HCT116 (cell line): ENCODE measurements at regions not wholly inside any gene's neighbourhood (a gene's known extent, or its start where the extent isn't known, plus 50 kb on each side); places are given as distances from the start of the nearest gene placed in this dataset.

Experiments used
- EZH2 ChIP-seq: fragments of 200-600 bp; sonication (generic); IDR thresholded peaks from 2 replicates; pipeline ENCODE4 v1.6.1; 2017; ENCODE audit warnings: antibody characterized with exemption, mixed run types
- FOSL1 ChIP-seq: IDR thresholded peaks from 2 replicates; pipeline ENCODE4 v1.6.1; 2012; ENCODE audit warnings: low read depth
- POLR2A ChIP-seq: IDR thresholded peaks from 2 replicates; pipeline ENCODE4 v1.7.0; 2011; ENCODE audit warnings: borderline replicate concordance; ENCODE audit not compliant: insufficient read depth, insufficient read length; ENCODE audit errors: extremely low read depth
- POLR2AphosphoS5 ChIP-seq: IDR thresholded peaks from 2 replicates; pipeline ENCODE4 v1.6.1; 2011; ENCODE audit warnings: mild to moderate bottlenecking, low read depth, low read length, moderate library complexity
- RAD21 ChIP-seq: IDR thresholded peaks from 2 replicates; pipeline ENCODE4 v1.6.1; 2012; ENCODE audit warnings: low read depth, mild to moderate bottlenecking
- SP1 ChIP-seq: IDR thresholded peaks from 2 replicates; pipeline ENCODE4 v1.6.1; 2012; ENCODE audit warnings: low read depth
- YY1 ChIP-seq: IDR thresholded peaks from 2 replicates; pipeline ENCODE4 v1.6.1; 2011; ENCODE audit warnings: low read length, low read depth, moderate library complexity, mild to moderate bottlenecking; ENCODE audit not compliant: insufficient replicate concordance; ENCODE audit errors: extremely low read depth
- TF ChIP-seq, protein P1 (sequence below), 3 experiments: fragments of 200-600 bp in 1 of 3; sonication (generic) in 1 of 3; IDR thresholded peaks in 2 of 3; conservative IDR thresholded peaks in 1 of 3; 2 replicates each; pipeline ENCODE4 v1.5.1; 2012 to 2017; ENCODE audit warnings: low read depth in 2 of 3, low read length in 2 of 3, antibody characterized with exemption in 1 of 3, borderline replicate concordance in 1 of 3, control low read depth in 1 of 3, mild to moderate bottlenecking in 1 of 3, mixed read lengths in 1 of 3, mixed run types in 1 of 3, moderate library complexity in 1 of 3; ENCODE audit not compliant: insufficient read depth in 1 of 3

DNA sequence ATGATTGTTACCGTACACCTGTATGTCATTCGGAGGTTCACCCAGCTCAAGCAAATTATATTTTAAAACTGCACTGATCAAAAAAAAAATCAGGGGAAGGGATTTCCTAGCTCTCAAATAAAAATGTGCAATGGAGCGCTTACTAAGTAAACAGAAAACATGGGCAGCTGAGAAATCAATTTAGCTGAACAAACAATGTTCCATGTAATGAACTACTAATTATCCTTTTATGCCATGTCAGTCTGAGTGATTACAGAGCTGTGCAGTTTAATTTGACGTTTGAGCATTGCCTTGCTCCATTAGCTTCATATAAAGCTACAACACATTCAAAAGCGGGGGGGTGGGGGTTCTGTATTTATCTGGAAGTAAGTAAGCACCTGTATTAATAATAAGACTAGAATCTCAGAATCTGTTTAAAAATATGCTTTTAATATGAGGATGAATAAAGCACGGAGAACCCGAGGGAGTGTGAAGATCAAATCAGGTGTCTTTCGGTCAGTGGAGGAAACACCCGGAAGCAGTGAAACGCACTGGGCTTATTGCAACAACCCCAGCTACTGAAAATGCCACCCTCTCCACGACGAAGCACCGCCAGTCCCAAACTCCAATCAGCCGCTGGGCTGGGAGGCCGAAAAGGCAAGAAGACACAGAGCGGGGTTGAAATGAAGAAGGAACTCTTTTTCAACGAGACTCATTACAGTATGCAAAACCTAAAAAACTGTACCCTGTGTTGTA is 196.5 kb upstream of the ATP11B start:
- TF ChIP-seq POLR2A, result no peak
- TF ChIP-seq, protein P1, sequence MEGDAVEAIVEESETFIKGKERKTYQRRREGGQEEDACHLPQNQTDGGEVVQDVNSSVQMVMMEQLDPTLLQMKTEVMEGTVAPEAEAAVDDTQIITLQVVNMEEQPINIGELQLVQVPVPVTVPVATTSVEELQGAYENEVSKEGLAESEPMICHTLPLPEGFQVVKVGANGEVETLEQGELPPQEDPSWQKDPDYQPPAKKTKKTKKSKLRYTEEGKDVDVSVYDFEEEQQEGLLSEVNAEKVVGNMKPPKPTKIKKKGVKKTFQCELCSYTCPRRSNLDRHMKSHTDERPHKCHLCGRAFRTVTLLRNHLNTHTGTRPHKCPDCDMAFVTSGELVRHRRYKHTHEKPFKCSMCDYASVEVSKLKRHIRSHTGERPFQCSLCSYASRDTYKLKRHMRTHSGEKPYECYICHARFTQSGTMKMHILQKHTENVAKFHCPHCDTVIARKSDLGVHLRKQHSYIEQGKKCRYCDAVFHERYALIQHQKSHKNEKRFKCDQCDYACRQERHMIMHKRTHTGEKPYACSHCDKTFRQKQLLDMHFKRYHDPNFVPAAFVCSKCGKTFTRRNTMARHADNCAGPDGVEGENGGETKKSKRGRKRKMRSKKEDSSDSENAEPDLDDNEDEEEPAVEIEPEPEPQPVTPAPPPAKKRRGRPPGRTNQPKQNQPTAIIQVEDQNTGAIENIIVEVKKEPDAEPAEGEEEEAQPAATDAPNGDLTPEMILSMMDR (IDR thresholded peaks at IDR 0.05 in 2 of 3, conservative IDR thresholded peaks at IDR 0.05 in 1 of 3; ENCODE audit: borderline replicate concordance in 1 of 3, insufficient read depth in 1 of 3, low read depth in 2 of 3, low read length in 2 of 3), result no peak
- no peak for TF ChIP-seq YY1
- TF ChIP-seq RAD21, result no peak
- no peak for TF ChIP-seq POLR2AphosphoS5
- TF ChIP-seq SP1, result no peak
- no peak for TF ChIP-seq EZH2
- no peak for TF ChIP-seq FOSL1
